ENCODE measurements at regions not wholly inside any gene's neighbourhood (a gene's known extent, or its start where the extent isn't known, plus 50 kb on each side); places are given as distances from the start of the nearest gene placed in this dataset.
A peak's percentile ranks its signal among the peaks of the same experiment; 100 is the strongest.

- H3K27me3 ChIP-seq, result no peaks in the 10 kb centered on the region
- no peaks in the 10 kb centered on the region for H3K36me3 ChIP-seq (replicated peaks in 1 of 2; ENCODE audit: insufficient read depth in 1 of 2, low read depth in 2 of 2)
- 24 to 33% methylated on average over 6 of the region's 6 CpGs for WGBS, 2 donors
- H3K9me3 ChIP-seq, result no peaks in the 10 kb centered on the region
- ATAC-seq (peak; percentile 81), DNase-seq (peak; percentile 26 to 65 (median 46))
- TF ChIP-seq CTCF (IDR thresholded peaks at IDR 0.05), result no peak
- H3K27ac ChIP-seq, result peak overlapping the region in 1 of 4 donors; percentile 8
- no peaks in the 10 kb centered on the region for H3K4me1 ChIP-seq
- intact Hi-C loops (cut with DNase I), result loop anchor here (5.0 to 10.0 kb wide), 2 partner anchors 381 to 874 kb away; partner anchors contain the start of gene FOXN3
- no peak overlapping the region for H3K4me3 ChIP-seq
Measured at GRCh38 chr14:89033756-89034155, 209.3 kb downstream of the TTC8 start.

GRCh38 chr14:89036371-89036770 lies 211.9 kb downstream of the TTC8 start:
- Histone ChIP-seq H3K36me3 (replicated peaks in 1 of 2; ENCODE audit: insufficient read depth in 1 of 2, low read depth in 2 of 2) (no peaks in the 10 kb centered on the region), H3K4me3 (no peak overlapping the region), H3K4me1 (peaks cover 16% of the 10 kb centered on the region), H3K9me3 (no peaks in the 10 kb centered on the region), H3K27ac (no peak overlapping the region), H3K27me3 (no peaks in the 10 kb centered on the region)
- ATAC-seq, result no peak
- 95% methylated on average over 3 of the region's 3 CpGs for WGBS, 2 donors
- DNase-seq, result no peak
- intact Hi-C loops (cut with DNase I), result loop anchor here (10.0 kb wide), 1 partner anchor 378 kb away; the partner anchor contains the start of gene FOXN3
- TF ChIP-seq POLR2A (IDR thresholded peaks at IDR 0.05) (no peak), CTCF (IDR thresholded peaks at IDR 0.05) (no peak)

GRCh38 chr14:89037065-89037464 lies 212.6 kb downstream of the TTC8 start:
- ATAC-seq (no peak), DNase-seq (no peak)
- Histone ChIP-seq H3K9me3 (no peaks in the 10 kb centered on the region), H3K36me3 (replicated peaks in 1 of 2; ENCODE audit: insufficient read depth in 1 of 2, low read depth in 2 of 2) (no peaks in the 10 kb centered on the region), H3K27me3 (no peaks in the 10 kb centered on the region), H3K4me1 (peaks cover 23% of the 10 kb centered on the region), H3K27ac (no peak overlapping the region), H3K4me3 (no peak overlapping the region)
- intact Hi-C loops (cut with DNase I), result loop anchor here (10.0 kb wide), 1 partner anchor 378 kb away; the partner anchor contains the start of gene FOXN3
- TF ChIP-seq CTCF (IDR thresholded peaks at IDR 0.05), result no peak
- no peak for TF ChIP-seq POLR2A (IDR thresholded peaks at IDR 0.05)
- WGBS, 2 donors, result 82 to 93% methylated on average over 3 of the region's 3 CpGs

GRCh38 chr14:89040080-89040459 lies 215.6 kb downstream of the TTC8 start:
- WGBS, 2 donors, result 32 to 34% methylated on average over 6 of the region's 6 CpGs
- no peak for TF ChIP-seq CTCF (IDR thresholded peaks at IDR 0.05)
- no peak overlapping the region for H3K4me3 ChIP-seq
- intact Hi-C loops (cut with DNase I), result no loop called here
- H3K27ac ChIP-seq, result peak overlapping the region; percentile 81 to 93 (median 92)
- H3K36me3 ChIP-seq (replicated peaks in 1 of 2; ENCODE audit: insufficient read depth in 1 of 2, low read depth in 2 of 2), result no peaks in the 10 kb centered on the region
- H3K4me1 ChIP-seq, result peaks cover 23% of the 10 kb centered on the region
- DNase-seq (no peak), ATAC-seq (no peak)
- H3K27me3 ChIP-seq, result no peaks in the 10 kb centered on the region
- H3K9me3 ChIP-seq, result no peaks in the 10 kb centered on the region

- WGBS, 2 donors, result 1 to 3% methylated on average over 29 to 31 of the region's 31 CpGs
- H3K4me3 ChIP-seq, result no peak overlapping the region
- H3K27me3 ChIP-seq, result no peaks in the 10 kb centered on the region
- H3K36me3 ChIP-seq (replicated peaks in 1 of 2; ENCODE audit: insufficient read depth in 1 of 2, low read depth in 2 of 2), result no peaks in the 10 kb centered on the region
- intact Hi-C loops (cut with DNase I), result no loop called here
- DNase-seq, result peak; percentile 91 to 96 (median 94)
- TF ChIP-seq POLR2A (IDR thresholded peaks at IDR 0.05) (peak in 2 of 3 donors; percentile 59 to 73), CTCF (IDR thresholded peaks at IDR 0.05) (peak; percentile 87 to 96 (median 91))
- peak; percentile 96 for ATAC-seq
- no peaks in the 10 kb centered on the region for H3K9me3 ChIP-seq
- H3K27ac ChIP-seq, result peak overlapping the region; percentile 81 to 93 (median 92)
- peaks cover 23% of the 10 kb centered on the region for H3K4me1 ChIP-seq
Measured at GRCh38 chr14:89040460-89041256, 216.2 kb downstream of the TTC8 start.

Data from body of pancreas (tissue), 4 donors.